WTC11 (cell line): ENCODE measurements at regions not wholly inside any gene's neighbourhood (a gene's known extent, or its start where the extent isn't known, plus 50 kb on each side); places are given as distances from the start of the nearest gene placed in this dataset.

ENCODE experiments used
- CREM ChIP-seq: sonication (generic); formaldehyde crosslinking; IDR thresholded peaks from 2 replicates; pipeline ENCODE4 v1.8.1; 2022; ENCODE audit warnings: mild to moderate bottlenecking, missing genetic modification reagents, moderate library complexity
- ESRRA ChIP-seq: sonication (generic); formaldehyde crosslinking; IDR thresholded peaks from 2 replicates; pipeline ENCODE4 v1.8.1; 2022; ENCODE audit warnings: mild to moderate bottlenecking, missing genetic modification reagents, borderline replicate concordance
- GABPB1 ChIP-seq: sonication (generic); formaldehyde crosslinking; IDR thresholded peaks from 2 replicates; pipeline ENCODE4 v1.8.1; 2023; ENCODE audit warnings: mild to moderate bottlenecking, missing genetic modification reagents
- IRF2 ChIP-seq: sonication (generic); formaldehyde crosslinking; IDR thresholded peaks from 2 replicates; pipeline ENCODE4 v1.8.0; 2022; ENCODE audit warnings: low read depth, missing genetic modification reagents, borderline replicate concordance
- NR2C2 ChIP-seq: sonication (generic); formaldehyde crosslinking; IDR thresholded peaks from 2 replicates; pipeline ENCODE4 v1.8.0; 2022; ENCODE audit warnings: mild to moderate bottlenecking, missing genetic modification reagents
- TF ChIP-seq, protein P1 (sequence below): sonication (generic); formaldehyde crosslinking; conservative IDR thresholded peaks from 2 replicates; pipeline ENCODE4 v1.8.1; 2022; ENCODE audit warnings: mild to moderate bottlenecking, missing genetic modification reagents
- TF ChIP-seq, protein P2 (sequence below): fragments of 200-600 bp; IDR thresholded peaks from 2 replicates; pipeline ENCODE4 v1.8.0; 2022; ENCODE audit warnings: antibody characterized with exemption
- TF ChIP-seq, protein P3 (sequence below): sonication (generic); formaldehyde crosslinking; conservative IDR thresholded peaks from 2 replicates; pipeline ENCODE4 v1.8.1; 2023; ENCODE audit warnings: mild to moderate bottlenecking, low read depth, missing genetic modification reagents, moderate library complexity
- TF ChIP-seq, protein P4 (sequence below): sonication (generic); formaldehyde crosslinking; IDR thresholded peaks from 2 replicates; pipeline ENCODE4 v1.8.1; 2023; ENCODE audit warnings: mild to moderate bottlenecking, missing genetic modification reagents
- TF ChIP-seq, protein P5 (sequence below): sonication (generic); formaldehyde crosslinking; IDR thresholded peaks from 2 replicates; pipeline ENCODE4 v1.8.0; 2023; ENCODE audit warnings: missing genetic modification reagents, mild to moderate bottlenecking, borderline replicate concordance
- TF ChIP-seq, protein P6 (sequence below): sonication (generic); formaldehyde crosslinking; IDR thresholded peaks from 2 replicates; pipeline ENCODE4 v1.8.0; 2023; ENCODE audit warnings: missing genetic modification reagents

DNA sequence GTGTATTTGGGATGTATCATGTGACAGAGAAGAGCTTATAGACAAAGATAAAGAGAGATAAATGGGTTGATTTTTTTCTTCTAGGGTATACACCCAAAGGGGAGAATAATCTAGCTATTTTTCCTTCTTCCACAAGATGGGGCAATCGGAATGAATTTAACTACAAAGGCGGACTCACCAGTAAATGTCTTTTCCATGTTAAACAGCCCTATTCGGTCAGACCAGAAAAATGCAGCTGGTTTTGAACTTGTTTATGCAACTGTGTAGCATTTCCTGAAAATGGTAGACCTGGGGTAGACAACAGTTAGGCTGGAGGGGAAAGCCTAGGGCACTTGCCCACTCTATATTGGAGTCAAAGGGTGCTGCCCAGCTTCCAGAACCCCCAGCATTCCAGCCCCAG is 477.1 kb downstream of the TOX3 start:
- TF ChIP-seq ESRRA (CRISPR knock-in tag) (no peak), CREM (CRISPR knock-in tag) (no peak), NR2C2 (CRISPR knock-in tag) (no peak), IRF2 (CRISPR knock-in tag) (no peak), GABPB1 (CRISPR knock-in tag) (no peak)
- TF ChIP-seq, protein P1, sequence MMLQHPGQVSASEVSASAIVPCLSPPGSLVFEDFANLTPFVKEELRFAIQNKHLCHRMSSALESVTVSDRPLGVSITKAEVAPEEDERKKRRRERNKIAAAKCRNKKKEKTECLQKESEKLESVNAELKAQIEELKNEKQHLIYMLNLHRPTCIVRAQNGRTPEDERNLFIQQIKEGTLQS = no peak
- TF ChIP-seq, protein P2, sequence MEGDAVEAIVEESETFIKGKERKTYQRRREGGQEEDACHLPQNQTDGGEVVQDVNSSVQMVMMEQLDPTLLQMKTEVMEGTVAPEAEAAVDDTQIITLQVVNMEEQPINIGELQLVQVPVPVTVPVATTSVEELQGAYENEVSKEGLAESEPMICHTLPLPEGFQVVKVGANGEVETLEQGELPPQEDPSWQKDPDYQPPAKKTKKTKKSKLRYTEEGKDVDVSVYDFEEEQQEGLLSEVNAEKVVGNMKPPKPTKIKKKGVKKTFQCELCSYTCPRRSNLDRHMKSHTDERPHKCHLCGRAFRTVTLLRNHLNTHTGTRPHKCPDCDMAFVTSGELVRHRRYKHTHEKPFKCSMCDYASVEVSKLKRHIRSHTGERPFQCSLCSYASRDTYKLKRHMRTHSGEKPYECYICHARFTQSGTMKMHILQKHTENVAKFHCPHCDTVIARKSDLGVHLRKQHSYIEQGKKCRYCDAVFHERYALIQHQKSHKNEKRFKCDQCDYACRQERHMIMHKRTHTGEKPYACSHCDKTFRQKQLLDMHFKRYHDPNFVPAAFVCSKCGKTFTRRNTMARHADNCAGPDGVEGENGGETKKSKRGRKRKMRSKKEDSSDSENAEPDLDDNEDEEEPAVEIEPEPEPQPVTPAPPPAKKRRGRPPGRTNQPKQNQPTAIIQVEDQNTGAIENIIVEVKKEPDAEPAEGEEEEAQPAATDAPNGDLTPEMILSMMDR = 0 out of 2 replicates have a peak, but pooled peaks have one; percentile 18
- TF ChIP-seq, protein P3, sequence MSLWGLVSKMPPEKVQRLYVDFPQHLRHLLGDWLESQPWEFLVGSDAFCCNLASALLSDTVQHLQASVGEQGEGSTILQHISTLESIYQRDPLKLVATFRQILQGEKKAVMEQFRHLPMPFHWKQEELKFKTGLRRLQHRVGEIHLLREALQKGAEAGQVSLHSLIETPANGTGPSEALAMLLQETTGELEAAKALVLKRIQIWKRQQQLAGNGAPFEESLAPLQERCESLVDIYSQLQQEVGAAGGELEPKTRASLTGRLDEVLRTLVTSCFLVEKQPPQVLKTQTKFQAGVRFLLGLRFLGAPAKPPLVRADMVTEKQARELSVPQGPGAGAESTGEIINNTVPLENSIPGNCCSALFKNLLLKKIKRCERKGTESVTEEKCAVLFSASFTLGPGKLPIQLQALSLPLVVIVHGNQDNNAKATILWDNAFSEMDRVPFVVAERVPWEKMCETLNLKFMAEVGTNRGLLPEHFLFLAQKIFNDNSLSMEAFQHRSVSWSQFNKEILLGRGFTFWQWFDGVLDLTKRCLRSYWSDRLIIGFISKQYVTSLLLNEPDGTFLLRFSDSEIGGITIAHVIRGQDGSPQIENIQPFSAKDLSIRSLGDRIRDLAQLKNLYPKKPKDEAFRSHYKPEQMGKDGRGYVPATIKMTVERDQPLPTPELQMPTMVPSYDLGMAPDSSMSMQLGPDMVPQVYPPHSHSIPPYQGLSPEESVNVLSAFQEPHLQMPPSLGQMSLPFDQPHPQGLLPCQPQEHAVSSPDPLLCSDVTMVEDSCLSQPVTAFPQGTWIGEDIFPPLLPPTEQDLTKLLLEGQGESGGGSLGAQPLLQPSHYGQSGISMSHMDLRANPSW = no peak
- TF ChIP-seq, protein P4, sequence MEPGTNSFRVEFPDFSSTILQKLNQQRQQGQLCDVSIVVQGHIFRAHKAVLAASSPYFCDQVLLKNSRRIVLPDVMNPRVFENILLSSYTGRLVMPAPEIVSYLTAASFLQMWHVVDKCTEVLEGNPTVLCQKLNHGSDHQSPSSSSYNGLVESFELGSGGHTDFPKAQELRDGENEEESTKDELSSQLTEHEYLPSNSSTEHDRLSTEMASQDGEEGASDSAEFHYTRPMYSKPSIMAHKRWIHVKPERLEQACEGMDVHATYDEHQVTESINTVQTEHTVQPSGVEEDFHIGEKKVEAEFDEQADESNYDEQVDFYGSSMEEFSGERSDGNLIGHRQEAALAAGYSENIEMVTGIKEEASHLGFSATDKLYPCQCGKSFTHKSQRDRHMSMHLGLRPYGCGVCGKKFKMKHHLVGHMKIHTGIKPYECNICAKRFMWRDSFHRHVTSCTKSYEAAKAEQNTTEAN (CRISPR knock-in tag) = no peak
- TF ChIP-seq, protein P5, sequence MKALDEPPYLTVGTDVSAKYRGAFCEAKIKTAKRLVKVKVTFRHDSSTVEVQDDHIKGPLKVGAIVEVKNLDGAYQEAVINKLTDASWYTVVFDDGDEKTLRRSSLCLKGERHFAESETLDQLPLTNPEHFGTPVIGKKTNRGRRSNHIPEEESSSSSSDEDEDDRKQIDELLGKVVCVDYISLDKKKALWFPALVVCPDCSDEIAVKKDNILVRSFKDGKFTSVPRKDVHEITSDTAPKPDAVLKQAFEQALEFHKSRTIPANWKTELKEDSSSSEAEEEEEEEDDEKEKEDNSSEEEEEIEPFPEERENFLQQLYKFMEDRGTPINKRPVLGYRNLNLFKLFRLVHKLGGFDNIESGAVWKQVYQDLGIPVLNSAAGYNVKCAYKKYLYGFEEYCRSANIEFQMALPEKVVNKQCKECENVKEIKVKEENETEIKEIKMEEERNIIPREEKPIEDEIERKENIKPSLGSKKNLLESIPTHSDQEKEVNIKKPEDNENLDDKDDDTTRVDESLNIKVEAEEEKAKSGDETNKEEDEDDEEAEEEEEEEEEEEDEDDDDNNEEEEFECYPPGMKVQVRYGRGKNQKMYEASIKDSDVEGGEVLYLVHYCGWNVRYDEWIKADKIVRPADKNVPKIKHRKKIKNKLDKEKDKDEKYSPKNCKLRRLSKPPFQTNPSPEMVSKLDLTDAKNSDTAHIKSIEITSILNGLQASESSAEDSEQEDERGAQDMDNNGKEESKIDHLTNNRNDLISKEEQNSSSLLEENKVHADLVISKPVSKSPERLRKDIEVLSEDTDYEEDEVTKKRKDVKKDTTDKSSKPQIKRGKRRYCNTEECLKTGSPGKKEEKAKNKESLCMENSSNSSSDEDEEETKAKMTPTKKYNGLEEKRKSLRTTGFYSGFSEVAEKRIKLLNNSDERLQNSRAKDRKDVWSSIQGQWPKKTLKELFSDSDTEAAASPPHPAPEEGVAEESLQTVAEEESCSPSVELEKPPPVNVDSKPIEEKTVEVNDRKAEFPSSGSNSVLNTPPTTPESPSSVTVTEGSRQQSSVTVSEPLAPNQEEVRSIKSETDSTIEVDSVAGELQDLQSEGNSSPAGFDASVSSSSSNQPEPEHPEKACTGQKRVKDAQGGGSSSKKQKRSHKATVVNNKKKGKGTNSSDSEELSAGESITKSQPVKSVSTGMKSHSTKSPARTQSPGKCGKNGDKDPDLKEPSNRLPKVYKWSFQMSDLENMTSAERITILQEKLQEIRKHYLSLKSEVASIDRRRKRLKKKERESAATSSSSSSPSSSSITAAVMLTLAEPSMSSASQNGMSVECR (CRISPR knock-in tag) = no peak
- TF ChIP-seq, protein P6, sequence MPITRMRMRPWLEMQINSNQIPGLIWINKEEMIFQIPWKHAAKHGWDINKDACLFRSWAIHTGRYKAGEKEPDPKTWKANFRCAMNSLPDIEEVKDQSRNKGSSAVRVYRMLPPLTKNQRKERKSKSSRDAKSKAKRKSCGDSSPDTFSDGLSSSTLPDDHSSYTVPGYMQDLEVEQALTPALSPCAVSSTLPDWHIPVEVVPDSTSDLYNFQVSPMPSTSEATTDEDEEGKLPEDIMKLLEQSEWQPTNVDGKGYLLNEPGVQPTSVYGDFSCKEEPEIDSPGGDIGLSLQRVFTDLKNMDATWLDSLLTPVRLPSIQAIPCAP (CRISPR knock-in tag) = no peak
